H1 (cell line): ENCODE measurements at regions not wholly inside any gene's neighbourhood (a gene's known extent, or its start where the extent isn't known, plus 50 kb on each side); places are given as distances from the start of the nearest gene placed in this dataset.

Experiments used
- CTCF ChIA-PET: fragments of 300-600 bp; sonication (Branson Sonifier 250); formaldehyde crosslinking; loops from one replicate; lab custom pipeline; 2021; ENCODE audit not compliant: partially characterized antibody; lab: Charles Lee
- POLR2A ChIA-PET: fragments of 300-600 bp; sonication (Branson Sonifier 250); formaldehyde crosslinking; loops from one replicate; lab custom pipeline; 2021; ENCODE audit warnings: inconsistent platforms; ENCODE audit not compliant: partially characterized antibody; lab: Charles Lee
- DNase-seq, 2 experiments: peaks; one replicate each; pipeline versions ENCODE4 v3.0.0 to v3.0.0-alpha.2; 2010 to 2022; ENCODE audit warnings: low spot score in 2 of 2, low read depth in 1 of 2, mixed read lengths in 1 of 2
- FAIRE-seq: peaks from 2 replicates; lab custom pipeline; 2011; peaks lifted over from hg19 to GRCh38; lab: Jason Lieb, UNC
- H2AFZ ChIP-seq: 2 replicates; pipeline ENCODE4 v1.8.1; 2012; ENCODE audit warnings: low read length, inconsistent platforms
- H2AK5ac ChIP-seq: 2 replicates; pipeline ENCODE4 v1.6.1; 2013; ENCODE audit warnings: low read depth, low read length
- H2BK120ac ChIP-seq: replicated peaks from 2 replicates; pipeline ENCODE3; 2013; ENCODE audit warnings: low read depth, low read length, inconsistent platforms
- H2BK12ac ChIP-seq: 2 replicates; pipeline ENCODE4 v1.6.1; 2013; ENCODE audit warnings: low read depth, low read length
- H2BK15ac ChIP-seq: 2 replicates; pipeline ENCODE4 v1.6.1; 2013; ENCODE audit warnings: low read length
- H2BK20ac ChIP-seq: 2 replicates; pipeline ENCODE4 v1.6.1; 2013; ENCODE audit warnings: low read length
- H2BK5ac ChIP-seq: 2 replicates; pipeline ENCODE4 v1.6.1; 2013; ENCODE audit warnings: low read depth, low read length
- H3K14ac ChIP-seq: 2 replicates; pipeline ENCODE4 v1.6.1; 2013; ENCODE audit warnings: inconsistent platforms; ENCODE audit not compliant: insufficient read length
- H3K18ac ChIP-seq: 2 replicates; pipeline ENCODE4 v1.6.1; 2013; ENCODE audit warnings: low read length; ENCODE audit errors: extremely low read depth
- H3K23ac ChIP-seq: 2 replicates; pipeline ENCODE4 v1.6.1; 2013; ENCODE audit warnings: inconsistent platforms; ENCODE audit not compliant: insufficient read length
- H3K23me2 ChIP-seq: 2 replicates; pipeline ENCODE4 v1.6.1; 2013; ENCODE audit warnings: low read depth, low read length
- H3K27ac ChIP-seq: 2 replicates; pipeline ENCODE4 v1.6.1; 2011; ENCODE audit warnings: low read depth, low read length, inconsistent platforms
- H3K27me3 ChIP-seq, 4 experiments: replicated peaks in 1 of 4; 1 replicate in 1 of 4; 2 replicates in 3 of 4; pipeline versions ENCODE4 v1.6.1 to v1.8.1; 2011 to 2013; ENCODE audit warnings: low read length in 3 of 4, mild to moderate bottlenecking in 3 of 4, inconsistent platforms in 2 of 4, mixed read lengths in 2 of 4, moderate library complexity in 1 of 4; ENCODE audit not compliant: control insufficient read depth in 3 of 4, insufficient read depth in 3 of 4; ENCODE audit errors: extremely low read depth in 1 of 4
- H3K36me3 ChIP-seq, 4 experiments: 2 replicates each; pipeline versions ENCODE4 v1.6.1 to v1.8.1; 2011 to 2013; ENCODE audit warnings: mild to moderate bottlenecking in 4 of 4, low read length in 3 of 4, moderate library complexity in 2 of 4, control low read depth in 1 of 4, inconsistent platforms in 1 of 4; ENCODE audit not compliant: insufficient read depth in 4 of 4, control insufficient read depth in 2 of 4
- H3K4ac ChIP-seq: replicated peaks from 2 replicates; pipeline ENCODE3; 2013; ENCODE audit warnings: low read length, low read depth, mixed read lengths, inconsistent platforms; ENCODE audit not compliant: insufficient read length
- H3K4me1 ChIP-seq, 4 experiments: replicated peaks in 1 of 4; 1 replicate in 1 of 4; 2 replicates in 3 of 4; pipeline versions ENCODE4 v1.6.1 to v1.8.1; 2011 to 2013; ENCODE audit warnings: low read length in 3 of 4, inconsistent platforms in 2 of 4, mixed read lengths in 1 of 4; ENCODE audit not compliant: insufficient read depth in 4 of 4, control insufficient read depth in 3 of 4
- H3K4me2 ChIP-seq, 2 experiments: 2 replicates each; pipeline versions ENCODE4 v1.6.1 to v1.8.1; 2011 to 2013; ENCODE audit warnings: low read depth in 2 of 2, low read length in 2 of 2, control low read depth in 1 of 2, inconsistent platforms in 1 of 2, mild to moderate bottlenecking in 1 of 2; ENCODE audit not compliant: insufficient read depth in 1 of 2
- H3K4me3 ChIP-seq, 4 experiments: fragments of 200-600, 300-600 bp in 1 of 4; sonication (generic), shearing (Covaris generic), sonication (Bioruptor Twin) in 1 of 4; 2 replicates each; pipeline versions ENCODE4 v1.5.1 to v1.8.1; 2011 to 2016; ENCODE audit warnings: low read length in 4 of 4, low read depth in 3 of 4, control low read depth in 2 of 4, inconsistent platforms in 2 of 4, mild to moderate bottlenecking in 2 of 4, mixed read lengths in 1 of 4, moderate library complexity in 1 of 4; ENCODE audit not compliant: insufficient read depth in 2 of 4; ENCODE audit errors: extremely low read depth in 1 of 4
- H3K56ac ChIP-seq: replicated peaks from 2 replicates; pipeline ENCODE3; 2013; ENCODE audit warnings: low read depth, mild to moderate bottlenecking, mixed read lengths, low read length, inconsistent platforms; ENCODE audit not compliant: insufficient read length
- H3K79me1 ChIP-seq: 2 replicates; pipeline ENCODE4 v1.6.1; 2013; ENCODE audit warnings: low read depth, low read length, control low read depth
- H3K79me2 ChIP-seq, 2 experiments: 2 replicates each; pipeline versions ENCODE4 v1.6.1 to v1.8.1; 2012 to 2013; ENCODE audit warnings: low read length in 2 of 2, mild to moderate bottlenecking in 2 of 2, inconsistent platforms in 1 of 2; ENCODE audit not compliant: insufficient read depth in 2 of 2, control insufficient read depth in 1 of 2
- H3K9ac ChIP-seq, 4 experiments: replicated peaks in 1 of 4; 1 replicate in 1 of 4; 2 replicates in 3 of 4; pipeline versions ENCODE4 v1.6.1 to v1.8.1; 2011 to 2013; ENCODE audit warnings: low read depth in 3 of 4, low read length in 3 of 4, control low read depth in 2 of 4, mild to moderate bottlenecking in 2 of 4, moderate library complexity in 2 of 4, inconsistent platforms in 1 of 4; ENCODE audit errors: extremely low read depth in 1 of 4
- H3K9me3 ChIP-seq, 2 experiments: 2 replicates each; pipeline versions ENCODE4 v1.6.1 to v1.8.1; 2012 to 2013; ENCODE audit warnings: mild to moderate bottlenecking in 2 of 2, moderate library complexity in 2 of 2, control low read depth in 1 of 2, inconsistent platforms in 1 of 2, low read depth in 1 of 2, low read length in 1 of 2, mixed read lengths in 1 of 2; ENCODE audit not compliant: insufficient read depth in 2 of 2
- H4K20me1 ChIP-seq, 2 experiments: replicated peaks in 1 of 2; 2 replicates each; pipeline versions ENCODE3 to v1.8.1; 2011 to 2013; ENCODE audit warnings: inconsistent platforms in 2 of 2, low read length in 2 of 2, mild to moderate bottlenecking in 1 of 2; ENCODE audit not compliant: insufficient read depth in 2 of 2, control insufficient read depth in 1 of 2
- H4K5ac ChIP-seq: 2 replicates; pipeline ENCODE4 v1.6.1; 2013; ENCODE audit warnings: low read length, low read depth, mixed read lengths, inconsistent platforms; ENCODE audit not compliant: insufficient read length
- H4K8ac ChIP-seq: 2 replicates; pipeline ENCODE4 v1.8.0; 2013; ENCODE audit warnings: mild to moderate bottlenecking, moderate library complexity, low read length, inconsistent platforms; ENCODE audit not compliant: insufficient read depth; ENCODE audit errors: extremely low read depth
- H4K91ac ChIP-seq: replicated peaks from 2 replicates; pipeline ENCODE3; 2013; ENCODE audit warnings: low read length, mixed read lengths, inconsistent platforms; ENCODE audit not compliant: insufficient read length
- POLR2A ChIP-seq, 2 experiments: IDR thresholded peaks; 1 replicate in 1 of 2; 2 replicates in 1 of 2; pipeline ENCODE4 v1.6.1; 2011; ENCODE audit warnings: low read depth in 2 of 2, low read length in 2 of 2, mild to moderate bottlenecking in 2 of 2; ENCODE audit errors: control extremely low read depth in 1 of 2
- RAD21 ChIP-seq, 2 experiments: IDR thresholded peaks in 1 of 2; conservative IDR thresholded peaks in 1 of 2; 2 replicates each; pipeline ENCODE4 v1.6.1; 2011; ENCODE audit warnings: low read depth in 2 of 2, low read length in 2 of 2, improper control_type of control experiment in 1 of 2, inconsistent platforms in 1 of 2, mild to moderate bottlenecking in 1 of 2, moderate library complexity in 1 of 2
- WGBS, 2 experiments: shearing (Covaris generic) in 1 of 2; methylation state at CpG; one replicate each; pipeline versions ENCODE4 v1.1.6 to v1.1.7; 2013 to 2015; ENCODE audit warnings: low lambda C conversion rate in 2 of 2, mixed read lengths in 2 of 2, inconsistent platforms in 1 of 2, low coverage in 1 of 2, missing lambda C conversion rate in 1 of 2; ENCODE audit not compliant: insufficient replicate concordance in 2 of 2, insufficient coverage in 1 of 2, insufficient read length in 1 of 2; ENCODE audit errors: extremely low coverage in 1 of 2, missing lambda C conversion rate in 1 of 2; 5-methylcytosine and 5-hydroxymethylcytosine counted together
- TF ChIP-seq, protein P1 (sequence below), 3 experiments: IDR thresholded peaks; 1 replicate in 2 of 3; 2 replicates in 1 of 3; pipeline versions ENCODE4 v1.5.1 to v1.6.1; 2011; ENCODE audit warnings: low read length in 3 of 3, mild to moderate bottlenecking in 3 of 3, inconsistent platforms in 2 of 3, low read depth in 1 of 3, moderate library complexity in 1 of 3; ENCODE audit not compliant: insufficient read depth in 1 of 3; ENCODE audit errors: control extremely low read depth in 1 of 3

- FAIRE-seq: no peak
- Histone ChIP-seq H4K5ac (no peak overlapping the region), H3K4me1 (no peaks in the 10 kb centered on the region), H2AK5ac (no peak overlapping the region), H2BK12ac (no peak overlapping the region), H3K9ac (no peak overlapping the region), H3K4me2 (no peak overlapping the region), H2BK20ac (no peak overlapping the region), H2BK120ac (no peak overlapping the region), H2BK15ac (no peak overlapping the region), H3K56ac (no peak overlapping the region), H4K8ac (no peak overlapping the region), H3K9me3 (no peaks in the 10 kb centered on the region), H4K20me1 (no peaks in the 10 kb centered on the region), H3K79me1 (no peaks in the 10 kb centered on the region), H2AFZ (no peak overlapping the region), H4K91ac (no peak overlapping the region), H2BK5ac (no peak overlapping the region; the same call in 1 of the 2 replicates), H3K23me2 (no peaks in the 10 kb centered on the region), H3K18ac (no peak overlapping the region), H3K14ac (no peak overlapping the region), H3K23ac (no peak overlapping the region), H3K36me3 (no peaks in the 10 kb centered on the region), H3K4ac (no peak overlapping the region), H3K79me2 (no peaks in the 10 kb centered on the region), H3K27ac (no peak overlapping the region), H3K4me3 (no peak overlapping the region), H3K27me3 (no peaks in the 10 kb centered on the region)
- TF ChIP-seq POLR2A (IDR thresholded peaks at IDR 0.05; ENCODE audit: control extremely low read depth in 1 of 2, low read depth in 2 of 2, low read length in 2 of 2) (no peak), RAD21 (IDR thresholded peaks at IDR 0.05 in 1 of 2, conservative IDR thresholded peaks at IDR 0.05 in 1 of 2; ENCODE audit: low read depth in 2 of 2, low read length in 2 of 2) (0 out of 4 replicates have a peak, but pooled peaks of 1 of the 2 experiments have one; percentile 10)
- TF ChIP-seq, protein P1, sequence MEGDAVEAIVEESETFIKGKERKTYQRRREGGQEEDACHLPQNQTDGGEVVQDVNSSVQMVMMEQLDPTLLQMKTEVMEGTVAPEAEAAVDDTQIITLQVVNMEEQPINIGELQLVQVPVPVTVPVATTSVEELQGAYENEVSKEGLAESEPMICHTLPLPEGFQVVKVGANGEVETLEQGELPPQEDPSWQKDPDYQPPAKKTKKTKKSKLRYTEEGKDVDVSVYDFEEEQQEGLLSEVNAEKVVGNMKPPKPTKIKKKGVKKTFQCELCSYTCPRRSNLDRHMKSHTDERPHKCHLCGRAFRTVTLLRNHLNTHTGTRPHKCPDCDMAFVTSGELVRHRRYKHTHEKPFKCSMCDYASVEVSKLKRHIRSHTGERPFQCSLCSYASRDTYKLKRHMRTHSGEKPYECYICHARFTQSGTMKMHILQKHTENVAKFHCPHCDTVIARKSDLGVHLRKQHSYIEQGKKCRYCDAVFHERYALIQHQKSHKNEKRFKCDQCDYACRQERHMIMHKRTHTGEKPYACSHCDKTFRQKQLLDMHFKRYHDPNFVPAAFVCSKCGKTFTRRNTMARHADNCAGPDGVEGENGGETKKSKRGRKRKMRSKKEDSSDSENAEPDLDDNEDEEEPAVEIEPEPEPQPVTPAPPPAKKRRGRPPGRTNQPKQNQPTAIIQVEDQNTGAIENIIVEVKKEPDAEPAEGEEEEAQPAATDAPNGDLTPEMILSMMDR (IDR thresholded peaks at IDR 0.05; ENCODE audit: control extremely low read depth in 1 of 3, insufficient read depth in 1 of 3, low read depth in 1 of 3, low read length in 3 of 3): peak in 1 of 3 experiments; percentile 39; a peak in 1 of 4 replicates
- no peak for DNase-seq
- 87% methylated on average over 3 of the region's 3 CpGs; no CpG with 5 or more reads in 1 of the 2 experiments for WGBS, 2 experiments
- ChIA-PET CTCF (interaction anchor here (1.1 to 3.2 kb wide), 2 partner anchors 10 to 25 kb away, joined by 4 to 18 read pairs; no protein-coding TSS in a partner anchor), POLR2A (no interaction called here)
Observed at GRCh38 chr6:40194447-40195170, 260.3 kb upstream of the MOCS1 start.
